ENCODE measurements at regions not wholly inside any gene's neighbourhood (a gene's known extent, or its start where the extent isn't known, plus 50 kb on each side); places are given as distances from the start of the nearest gene placed in this dataset.

GRCh38 chr2:33933203-33933602 is 334.1 kb upstream of the FAM98A start (continued):
- TF ChIP-seq CHD7 (IDR thresholded peaks at IDR 0.05; ENCODE audit: insufficient replicate concordance, low read length) = no peak
- no peak for TF ChIP-seq SP4 (IDR thresholded peaks at IDR 0.05; ENCODE audit: low read length)
- TF ChIP-seq BRCA1 (IDR thresholded peaks at IDR 0.05; ENCODE audit: low read depth, low read length) = no peak
- TF ChIP-seq JUND (IDR thresholded peaks at IDR 0.05; ENCODE audit: low read length) = no peak
- TF ChIP-seq PHF8 (conservative IDR thresholded peaks at IDR 0.05; ENCODE audit: low read depth, low read length) = no peak
- no peak for TF ChIP-seq SIX5 (IDR thresholded peaks at IDR 0.05; ENCODE audit: low read depth, low read length)
- no peak for TF ChIP-seq SRF (IDR thresholded peaks at IDR 0.05; ENCODE audit: low read depth, low read length)
- TF ChIP-seq RFX5 (IDR thresholded peaks at IDR 0.05; ENCODE audit: borderline replicate concordance, low read depth, low read length) = no peak
- no peak for TF ChIP-seq CBX8 (IDR thresholded peaks at IDR 0.05; ENCODE audit: borderline replicate concordance, low read depth, low read length)
- TF ChIP-seq ATF2 (IDR thresholded peaks at IDR 0.05; ENCODE audit: low read length) = no peak
- TF ChIP-seq POLR2A (IDR thresholded peaks at IDR 0.05; ENCODE audit: control extremely low read depth in 1 of 2, low read depth in 2 of 2, low read length in 2 of 2) = no peak

All from H1 (cell line).